Neural progenitor cell (in vitro differentiated cells): ENCODE measurements at regions not wholly inside any gene's neighbourhood (a gene's known extent, or its start where the extent isn't known, plus 50 kb on each side); places are given as distances from the start of the nearest gene placed in this dataset.

Experiments used
- DNase-seq: peaks from one replicate; pipeline ENCODE4 v3.0.0-alpha.2; 2016; ENCODE audit warnings: low spot score
- H2AFZ ChIP-seq: fragments of 200-600 bp; sonication (generic); replicated peaks from 2 replicates; pipeline ENCODE4 v1.6.1; 2016; ENCODE audit warnings: antibody characterized with exemption
- H3F3A ChIP-seq: fragments of 200-600 bp; sonication (generic); 2 replicates; pipeline ENCODE4 v1.6.1; 2016; ENCODE audit warnings: antibody characterized with exemption, low read depth
- H3K27ac ChIP-seq: fragments of 200-600 bp; sonication (generic); 2 replicates; pipeline ENCODE4 v1.5.1; 2016; ENCODE audit warnings: mild to moderate bottlenecking
- H3K27me3 ChIP-seq: fragments of 200-600 bp; sonication (generic); 2 replicates; pipeline ENCODE4 v1.6.1; 2016; ENCODE audit warnings: mild to moderate bottlenecking, moderate library complexity
- H3K36me3 ChIP-seq: fragments of 200-600 bp; sonication (generic); 2 replicates; pipeline ENCODE4 v1.5.1; 2016
- H3K4me1 ChIP-seq: fragments of 200-600 bp; sonication (generic); 2 replicates; pipeline ENCODE4 v1.6.1; 2016; ENCODE audit warnings: mixed run types
- H3K4me2 ChIP-seq: fragments of 200-600 bp; sonication (generic); 2 replicates; pipeline ENCODE4 v1.6.1; 2016
- H3K4me3 ChIP-seq: fragments of 200-600 bp; sonication (generic); 2 replicates; pipeline ENCODE4 v1.5.1; 2016
- H3K79me2 ChIP-seq: fragments of 200-600 bp; sonication (generic); 2 replicates; pipeline ENCODE4 v1.6.1; 2016; ENCODE audit warnings: low read depth
- H3K9ac ChIP-seq: fragments of 200-600 bp; sonication (generic); 2 replicates; pipeline ENCODE4 v1.6.1; 2016
- H3K9me3 ChIP-seq: fragments of 200-600 bp; sonication (generic); 2 replicates; pipeline ENCODE4 v1.5.1; 2016; ENCODE audit warnings: low read depth
- H4K20me1 ChIP-seq: fragments of 200-600 bp; sonication (generic); 2 replicates; pipeline ENCODE4 v1.6.1; 2016; ENCODE audit warnings: low read depth
- H3K27ac Mint-ChIP-seq: 3 replicates; pipeline ENCODE4 v1.8.0; 2021; ENCODE audit warnings: mixed read lengths
- H3K27me3 Mint-ChIP-seq: 2 replicates; pipeline ENCODE4 v1.8.0; 2022; ENCODE audit warnings: low read depth, mild to moderate bottlenecking, inconsistent platforms, moderate library complexity, mixed read lengths; ENCODE audit not compliant: insufficient read depth
- H3K36me3 Mint-ChIP-seq: 3 replicates; pipeline ENCODE4 v1.8.0; 2021; ENCODE audit warnings: mixed read lengths
- H3K4me1 Mint-ChIP-seq: 3 replicates; pipeline ENCODE4 v1.8.0; 2021; ENCODE audit warnings: mixed read lengths
- H3K4me3 Mint-ChIP-seq: 3 replicates; pipeline ENCODE4 v1.8.0; 2021; ENCODE audit warnings: mild to moderate bottlenecking, moderate library complexity, mixed read lengths
- H3K9me3 Mint-ChIP-seq: 3 replicates; pipeline ENCODE4 v1.8.0; 2020; ENCODE audit warnings: mixed read lengths
- CTCF ChIP-seq: fragments of 200-600 bp; sonication (generic); IDR thresholded peaks from 2 replicates; pipeline ENCODE4 v1.5.1; 2017; ENCODE audit warnings: antibody characterized with exemption, mild to moderate bottlenecking
- EZH2 ChIP-seq: fragments of 200-600 bp; sonication (generic); IDR thresholded peaks from 2 replicates; pipeline ENCODE4 v1.6.1; 2017; ENCODE audit warnings: antibody characterized with exemption, mild to moderate bottlenecking, moderate library complexity
- EZH2phosphoT487 ChIP-seq: fragments of 200-600 bp; sonication (generic); IDR thresholded peaks from 2 replicates; pipeline ENCODE4 v1.6.1; 2017; ENCODE audit warnings: antibody characterized with exemption

GRCh38 chr10:85145966-85146365, 817.6 kb downstream of the CCSER2 start:
- peaks cover 2% of the 10 kb centered on the region for H3K27me3 Mint-ChIP-seq
- H3K9me3 Mint-ChIP-seq = peaks cover 20% of the 10 kb centered on the region
- no peak overlapping the region for H3K27ac ChIP-seq
- peaks cover 23% of the 10 kb centered on the region for H3K4me1 Mint-ChIP-seq
- peaks cover 31% of the 10 kb centered on the region for H3F3A ChIP-seq
- no peak overlapping the region for H3K4me3 ChIP-seq
- no peaks in the 10 kb centered on the region for H4K20me1 ChIP-seq
- H3K27me3 ChIP-seq = no peaks in the 10 kb centered on the region
- DNase-seq = no peak
- no peak overlapping the region for H3K9ac ChIP-seq
- TF ChIP-seq EZH2phosphoT487 (no peak), CTCF (no peak), EZH2 (no peak)
- H3K4me1 ChIP-seq = peaks cover 33% of the 10 kb centered on the region
- no peak overlapping the region for H3K4me2 ChIP-seq
- H3K36me3 ChIP-seq = no peaks in the 10 kb centered on the region
- no peaks in the 10 kb centered on the region for H3K9me3 ChIP-seq
- no peak overlapping the region for H3K27ac Mint-ChIP-seq
- no peak overlapping the region for H2AFZ ChIP-seq
- H3K36me3 Mint-ChIP-seq = peaks cover 8% of the 10 kb centered on the region
- H3K79me2 ChIP-seq = no peaks in the 10 kb centered on the region
- H3K4me3 Mint-ChIP-seq = no peak overlapping the region

GRCh38 chr10:85147346-85148250, 819.2 kb downstream of the CCSER2 start:
- H3K9me3 ChIP-seq = no peaks in the 10 kb centered on the region
- peaks cover 44% of the 10 kb centered on the region for H3F3A ChIP-seq
- Mint-ChIP-seq H3K36me3 (peaks cover 8% of the 10 kb centered on the region), H3K9me3 (peaks cover 16% of the 10 kb centered on the region), H3K27me3 (peaks cover 2% of the 10 kb centered on the region), H3K27ac (no peak overlapping the region), H3K4me1 (peaks cover 32% of the 10 kb centered on the region), H3K4me3 (no peak overlapping the region)
- H2AFZ ChIP-seq = no peak overlapping the region
- no peaks in the 10 kb centered on the region for H3K79me2 ChIP-seq
- H3K27me3 ChIP-seq = no peaks in the 10 kb centered on the region
- no peaks in the 10 kb centered on the region for H3K36me3 ChIP-seq
- no peak overlapping the region for H3K9ac ChIP-seq
- DNase-seq = no peak
- no peak overlapping the region for H3K4me3 ChIP-seq
- H3K4me1 ChIP-seq = peaks cover 49% of the 10 kb centered on the region
- TF ChIP-seq CTCF (no peak), EZH2phosphoT487 (no peak), EZH2 (no peak)
- H3K4me2 ChIP-seq = no peak overlapping the region
- H3K27ac ChIP-seq = no peak overlapping the region
- no peaks in the 10 kb centered on the region for H4K20me1 ChIP-seq

- peaks cover 2% of the 10 kb centered on the region for H3K27me3 Mint-ChIP-seq
- TF ChIP-seq EZH2 (no peak), CTCF (no peak), EZH2phosphoT487 (no peak)
- no peak overlapping the region for H3K27ac Mint-ChIP-seq
Observed at GRCh38 chr10:85148693-85149640, 820.6 kb downstream of the CCSER2 start.

More at GRCh38 chr10:85148693-85149640, 820.6 kb downstream of the CCSER2 start:
- no peaks in the 10 kb centered on the region for H3K79me2 ChIP-seq
- H3K4me2 ChIP-seq = peak overlapping the region; percentile 53
- H3K27me3 ChIP-seq = no peaks in the 10 kb centered on the region
- H3K4me1 ChIP-seq = peaks cover 55% of the 10 kb centered on the region
- no peak overlapping the region for H3K9ac ChIP-seq
- H3F3A ChIP-seq = peaks cover 44% of the 10 kb centered on the region
- Mint-ChIP-seq H3K4me1 (peaks cover 38% of the 10 kb centered on the region), H3K4me3 (no peak overlapping the region), H3K9me3 (peaks cover 6% of the 10 kb centered on the region), H3K36me3 (peaks cover 2% of the 10 kb centered on the region)
- DNase-seq = peak; percentile 32
- no peaks in the 10 kb centered on the region for H4K20me1 ChIP-seq
- H2AFZ ChIP-seq = no peak overlapping the region
- no peak overlapping the region for H3K27ac ChIP-seq
- H3K9me3 ChIP-seq = no peaks in the 10 kb centered on the region
- no peak overlapping the region for H3K4me3 ChIP-seq
- H3K36me3 ChIP-seq = no peaks in the 10 kb centered on the region
